Large intestine (tissue), 3 donors: ENCODE measurements at regions not wholly inside any gene's neighbourhood (a gene's known extent, or its start where the extent isn't known, plus 50 kb on each side); places are given as distances from the start of the nearest gene placed in this dataset.
"Not testable (repeated sequence)": the region's sequence is repeated elsewhere in the genome, so short reads cannot be mapped to it uniquely, and the experiment has no call there.

Source experiments
- DNase-seq, 2 donors: peaks; one replicate each; pipeline versions ENCODE4 v3.0.0 to v3.0.0-alpha.2; 2013
- H3K27ac ChIP-seq: one replicate; pipeline ENCODE4 v1.5.1; 2013; ENCODE audit warnings: low read length
- H3K27me3 ChIP-seq: 2 replicates; pipeline ENCODE4 v1.6.1; 2013; ENCODE audit warnings: low read length; ENCODE audit not compliant: control insufficient read depth, insufficient read depth
- H3K36me3 ChIP-seq: 2 replicates; pipeline ENCODE4 v1.6.1; 2013; ENCODE audit warnings: low read length; ENCODE audit not compliant: control insufficient read depth, insufficient read depth
- H3K4me1 ChIP-seq: one replicate; pipeline ENCODE4 v1.6.1; 2013; ENCODE audit warnings: low read length; ENCODE audit not compliant: control insufficient read depth, insufficient read depth
- H3K4me3 ChIP-seq: one replicate; pipeline ENCODE4 v1.5.1; 2013; ENCODE audit warnings: low read length
- H3K9me3 ChIP-seq: one replicate; pipeline ENCODE4 v1.6.1; 2013; ENCODE audit warnings: mild to moderate bottlenecking, low read depth, low read length, moderate library complexity; ENCODE audit not compliant: control insufficient read depth
- WGBS: methylation state at CpG from one replicate; pipeline ENCODE4 v1.1.5; 2013; ENCODE audit warnings: low lambda C conversion rate; ENCODE audit not compliant: insufficient coverage; 5-methylcytosine and 5-hydroxymethylcytosine counted together

DNA sequence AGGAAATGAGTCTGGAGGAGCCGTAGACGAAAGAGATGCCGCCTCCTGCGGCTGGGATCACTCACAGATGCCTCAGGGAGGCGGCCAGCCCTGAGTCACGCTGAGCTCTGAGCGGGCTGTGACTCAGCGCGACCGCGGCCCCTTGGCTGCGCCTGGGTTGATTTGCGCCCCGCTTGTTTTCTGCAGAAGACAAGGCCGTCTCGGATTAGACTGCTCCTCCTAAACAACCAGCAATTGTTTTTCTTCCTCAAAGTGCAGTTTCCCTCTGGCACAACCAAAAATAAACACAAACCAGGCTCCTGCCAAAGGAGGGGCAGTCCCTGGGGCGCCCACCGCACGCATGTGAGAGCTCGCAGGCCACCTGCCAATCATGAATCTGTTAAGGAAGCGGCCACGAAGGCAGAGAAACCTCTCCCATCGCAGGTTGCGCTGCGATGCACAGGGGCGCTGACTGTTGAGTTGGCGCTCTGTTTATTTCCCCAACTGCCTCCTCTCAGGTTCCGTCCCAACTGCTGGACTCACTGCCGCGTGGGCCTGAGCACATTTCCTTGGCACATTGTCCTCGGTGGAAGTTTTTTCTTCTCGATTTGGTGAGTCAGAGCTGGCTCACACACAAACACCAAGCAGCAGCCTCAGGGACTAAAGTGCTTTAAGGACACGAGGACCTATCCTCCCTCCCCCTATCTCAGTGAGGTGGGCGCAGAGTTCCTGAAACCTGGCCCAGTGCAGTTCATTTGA is 85.2 kb upstream of the NDUFV2 start:
- H3K4me3 ChIP-seq = no peak overlapping the region
- no peak overlapping the region for H3K27ac ChIP-seq
- H3K36me3 ChIP-seq = no peaks in the 10 kb centered on the region
- DNase-seq = peak; percentile 31 to 59
- WGBS = 10% methylated on average over 2 of the region's 34 CpGs
- no peaks in the 10 kb centered on the region for H3K9me3 ChIP-seq
- peaks cover 4% of the 10 kb centered on the region for H3K4me1 ChIP-seq
- no peaks in the 10 kb centered on the region for H3K27me3 ChIP-seq

DNA sequence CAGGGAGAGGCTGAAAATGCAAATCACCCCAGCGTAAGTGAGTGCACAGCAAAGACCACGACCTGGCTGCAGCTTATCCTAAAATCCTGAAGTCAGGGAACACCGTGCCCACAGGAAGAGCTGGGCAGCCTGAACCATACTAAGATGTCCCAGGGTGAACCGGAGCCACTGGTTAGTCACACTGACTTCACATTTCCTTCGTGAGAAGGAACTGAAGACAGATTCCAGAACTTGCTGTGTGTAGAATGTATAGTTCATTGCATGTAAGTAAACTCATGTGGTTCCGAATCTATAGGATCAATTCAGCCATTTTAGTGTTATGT is 84.6 kb upstream of the NDUFV2 start:
- no peak overlapping the region for H3K4me3 ChIP-seq
- no peak overlapping the region for H3K27ac ChIP-seq
- peaks cover 4% of the 10 kb centered on the region for H3K4me1 ChIP-seq
- no peaks in the 10 kb centered on the region for H3K36me3 ChIP-seq
- no peaks in the 10 kb centered on the region for H3K9me3 ChIP-seq
- no CpG with 5 or more reads among the region's 6 CpGs for WGBS
- no peak for DNase-seq
- H3K27me3 ChIP-seq = no peaks in the 10 kb centered on the region

DNA sequence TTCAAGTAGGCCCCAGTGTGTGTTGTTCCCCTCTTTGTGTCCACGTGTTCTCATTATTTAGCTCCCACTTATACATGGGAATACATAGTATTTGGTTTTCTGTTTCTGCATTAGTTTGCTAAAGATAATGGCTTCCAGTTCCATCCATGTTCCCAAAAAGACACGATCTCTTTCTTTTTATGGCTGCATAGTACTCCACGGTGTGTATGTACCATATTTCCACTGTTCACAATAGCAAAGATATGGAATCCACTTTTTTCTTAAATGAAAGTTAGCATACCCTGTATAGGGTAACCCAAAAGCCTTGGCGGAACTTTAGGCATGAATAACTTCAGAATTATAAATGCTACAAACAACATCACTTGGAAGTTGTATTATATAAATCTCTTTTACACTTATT is 83.4 kb upstream of the NDUFV2 start:
- Histone ChIP-seq H3K9me3 (no peaks in the 10 kb centered on the region), H3K36me3 (no peaks in the 10 kb centered on the region), H3K4me1 (peaks cover 4% of the 10 kb centered on the region), H3K27ac (no peak overlapping the region), H3K27me3 (no peaks in the 10 kb centered on the region), H3K4me3 (no peak overlapping the region)
- no peak for DNase-seq
- WGBS = 100% methylated on average over 2 of the region's 4 CpGs

DNA sequence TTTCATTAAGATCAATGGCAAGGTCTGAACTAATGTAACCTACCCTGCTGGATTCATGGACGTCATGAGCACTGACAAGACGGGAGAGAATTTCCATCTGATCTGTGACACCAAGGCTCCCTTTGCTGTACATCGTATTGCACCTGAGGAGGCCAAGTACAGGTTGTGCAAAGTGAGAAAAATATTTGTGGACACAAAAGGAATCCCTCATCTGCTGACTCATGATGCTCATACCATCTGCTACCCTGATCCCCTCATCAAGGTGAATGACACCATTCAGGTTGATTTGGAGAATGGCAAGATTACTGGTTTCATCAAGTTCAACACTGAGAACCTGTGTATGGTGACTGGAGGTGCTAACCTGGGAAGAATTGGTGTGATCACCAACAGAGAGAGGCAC is 82.3 kb upstream of the NDUFV2 start:
- Histone ChIP-seq H3K4me1 (peaks cover 4% of the 10 kb centered on the region), H3K36me3 (no peaks in the 10 kb centered on the region), H3K27ac (no peak overlapping the region), H3K27me3 (no peaks in the 10 kb centered on the region), H3K4me3 (no peak overlapping the region), H3K9me3 (no peaks in the 10 kb centered on the region)
- DNase-seq = no peak
- no CpG with 5 or more reads among the region's 3 CpGs for WGBS

DNA sequence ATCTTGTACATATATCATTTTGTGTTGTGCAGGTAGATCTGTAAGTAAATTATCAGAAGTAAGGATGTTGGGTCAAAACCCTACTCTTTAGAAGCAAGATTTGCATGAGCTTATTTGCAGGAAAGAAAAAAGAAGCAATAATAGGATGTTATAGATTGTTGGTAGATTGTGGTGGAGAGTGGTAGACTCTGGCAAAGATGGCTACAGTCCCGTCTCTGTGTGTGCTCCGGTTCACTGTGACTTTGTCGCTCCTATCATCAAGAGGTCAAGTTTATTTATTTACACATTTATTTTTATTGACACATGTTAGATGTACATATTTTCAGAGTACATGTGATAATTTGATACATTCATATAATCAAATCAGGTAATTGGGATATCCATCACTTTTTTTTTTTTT is 81.0 kb upstream of the NDUFV2 start:
- no peak overlapping the region for H3K27ac ChIP-seq
- no peaks in the 10 kb centered on the region for H3K36me3 ChIP-seq
- no peaks in the 10 kb centered on the region for H3K9me3 ChIP-seq
- peaks cover 4% of the 10 kb centered on the region for H3K4me1 ChIP-seq
- WGBS = 100% methylated on average over 3 of the region's 3 CpGs
- H3K4me3 ChIP-seq = no peak overlapping the region
- H3K27me3 ChIP-seq = no peaks in the 10 kb centered on the region
- DNase-seq = no peak

DNA sequence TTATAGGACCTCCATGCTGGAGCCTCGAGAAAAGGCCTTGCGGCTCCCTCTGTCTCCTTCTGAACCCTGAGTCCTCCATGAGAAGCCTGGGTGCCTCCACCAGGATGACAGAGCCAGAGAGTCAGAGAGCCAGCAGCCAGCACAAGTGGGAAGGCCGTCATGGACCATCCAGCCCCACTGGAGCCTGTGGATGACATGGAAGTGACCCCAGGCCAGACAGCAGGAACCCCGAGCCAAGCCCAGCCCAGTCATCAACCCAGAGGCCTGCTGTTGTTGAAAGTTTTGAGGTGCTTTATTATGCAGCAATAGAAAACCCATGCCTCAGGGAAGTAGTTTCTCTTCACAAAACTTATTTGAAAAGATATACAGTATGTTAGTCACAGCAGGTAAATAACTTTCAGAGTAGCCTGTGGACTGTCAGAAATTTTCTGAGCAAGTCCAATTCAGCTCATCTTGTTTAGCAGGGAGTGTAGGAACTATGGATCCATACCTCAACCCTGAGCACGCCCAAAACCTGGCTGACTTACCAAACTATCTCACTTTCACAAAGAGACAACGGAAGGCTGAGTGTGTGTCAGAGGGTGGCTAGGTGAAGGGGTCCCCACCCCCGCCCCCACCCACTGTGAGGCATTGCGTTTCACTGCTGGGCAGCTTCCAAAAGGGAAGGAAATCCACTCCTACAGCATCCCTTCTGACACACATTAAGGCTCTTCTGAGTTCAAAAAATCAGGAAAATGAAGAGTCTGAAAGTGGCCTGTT is 79.9 kb upstream of the NDUFV2 start:
- H3K27ac ChIP-seq = no peak overlapping the region
- no peaks in the 10 kb centered on the region for H3K4me1 ChIP-seq
- no CpG with 5 or more reads among the region's 8 CpGs for WGBS
- no peaks in the 10 kb centered on the region for H3K36me3 ChIP-seq
- H3K9me3 ChIP-seq = no peaks in the 10 kb centered on the region
- no peak for DNase-seq
- H3K27me3 ChIP-seq = no peaks in the 10 kb centered on the region
- no peak overlapping the region for H3K4me3 ChIP-seq

DNA sequence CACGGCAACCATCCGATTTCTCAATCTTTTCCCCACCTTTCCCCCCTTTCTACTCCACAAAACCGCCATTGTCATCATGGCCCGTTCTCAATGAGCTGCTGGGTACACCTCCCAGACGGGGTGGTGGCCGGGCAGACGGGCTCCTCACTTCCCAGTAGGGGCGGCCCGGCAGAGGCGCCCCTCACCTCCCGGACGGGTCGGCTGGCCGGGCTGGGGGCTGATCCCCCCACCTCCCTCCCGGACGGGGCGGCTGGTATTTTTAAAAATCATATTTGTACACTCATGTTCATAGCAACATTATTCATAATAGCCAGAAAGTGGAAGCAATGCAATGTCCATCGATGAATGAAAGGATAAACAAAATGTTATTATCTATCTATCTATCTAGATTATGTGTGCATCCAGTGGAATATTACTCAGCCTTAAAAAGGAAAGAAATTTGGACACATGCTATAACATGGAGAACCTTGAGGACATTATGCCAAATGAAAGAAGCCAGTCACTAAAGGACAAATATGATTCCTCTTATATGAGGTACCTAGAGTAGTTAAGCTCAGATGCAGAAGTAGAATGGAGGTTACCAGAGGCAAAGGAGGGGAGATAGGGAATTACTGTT is 78.4 kb upstream of the NDUFV2 start:
- H3K9me3 ChIP-seq, H3K4me1 ChIP-seq, H3K27me3 ChIP-seq, H3K27ac ChIP-seq, DNase-seq, H3K36me3 ChIP-seq, H3K4me3 ChIP-seq: not testable (repeated sequence)
- no CpG with 5 or more reads among the region's 18 CpGs for WGBS

DNA sequence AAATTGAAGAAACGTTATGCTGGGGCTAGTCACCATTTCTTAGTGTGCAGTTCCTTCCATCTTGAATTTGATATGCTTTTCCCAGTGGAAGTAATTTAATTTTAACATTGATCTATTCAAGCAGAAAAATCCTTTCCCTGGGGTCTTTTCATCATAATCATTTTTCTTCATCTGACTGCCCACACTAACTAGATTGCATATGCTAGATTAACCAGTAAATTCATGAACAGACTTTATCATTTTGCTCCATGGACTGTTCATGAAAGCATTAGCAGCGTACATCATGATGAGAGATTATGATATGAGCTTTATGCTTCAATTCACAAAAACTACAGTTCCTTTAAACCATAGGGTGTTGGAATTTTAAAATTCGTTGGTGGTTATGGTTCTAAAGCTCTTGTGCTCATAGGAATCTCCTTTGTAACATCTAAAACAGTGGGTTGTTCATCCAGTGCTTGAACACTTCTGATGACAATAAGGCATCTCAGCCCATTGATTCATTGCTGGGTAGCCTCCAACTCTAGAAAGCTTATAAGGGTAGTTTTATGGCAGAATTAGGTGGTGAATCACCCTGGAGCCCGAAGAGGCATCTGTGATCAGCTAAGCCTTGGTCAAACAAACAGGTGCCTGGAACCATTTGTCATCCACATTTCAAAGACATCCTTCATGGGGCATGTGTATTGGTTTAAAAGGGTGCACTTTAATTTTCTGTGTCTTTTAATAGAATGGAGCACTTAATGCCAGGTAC is 77.2 kb upstream of the NDUFV2 start:
- Histone ChIP-seq H3K9me3 (no peaks in the 10 kb centered on the region), H3K4me1 (no peaks in the 10 kb centered on the region), H3K27me3 (no peaks in the 10 kb centered on the region), H3K4me3 (no peak overlapping the region), H3K27ac (no peak overlapping the region), H3K36me3 (no peaks in the 10 kb centered on the region)
- no peak for DNase-seq
- 33% methylated on average over 1 of the region's 4 CpGs for WGBS

DNA sequence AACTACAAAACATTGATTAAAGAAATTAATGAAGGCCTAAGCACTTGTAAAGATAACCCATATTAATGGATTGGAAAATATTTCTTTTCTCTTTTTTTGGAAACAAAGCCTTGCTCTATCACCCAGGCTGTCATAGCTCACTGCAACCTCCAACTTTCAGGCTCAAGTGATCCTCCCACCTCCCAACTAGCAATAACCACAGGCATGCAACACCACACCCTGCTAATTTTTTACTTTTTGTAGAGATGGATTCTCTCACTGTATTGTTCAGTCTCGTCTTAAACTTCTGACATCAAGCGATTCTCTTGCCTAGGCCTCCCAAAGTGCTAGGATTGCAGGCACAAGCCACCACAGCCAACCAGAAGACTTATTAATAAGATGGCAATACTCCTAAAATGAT is 73.4 kb upstream of the NDUFV2 start:
- H3K9me3 ChIP-seq = peaks cover 2% of the 10 kb centered on the region
- WGBS = 100% methylated on average over 1 of the region's 2 CpGs

DNA sequence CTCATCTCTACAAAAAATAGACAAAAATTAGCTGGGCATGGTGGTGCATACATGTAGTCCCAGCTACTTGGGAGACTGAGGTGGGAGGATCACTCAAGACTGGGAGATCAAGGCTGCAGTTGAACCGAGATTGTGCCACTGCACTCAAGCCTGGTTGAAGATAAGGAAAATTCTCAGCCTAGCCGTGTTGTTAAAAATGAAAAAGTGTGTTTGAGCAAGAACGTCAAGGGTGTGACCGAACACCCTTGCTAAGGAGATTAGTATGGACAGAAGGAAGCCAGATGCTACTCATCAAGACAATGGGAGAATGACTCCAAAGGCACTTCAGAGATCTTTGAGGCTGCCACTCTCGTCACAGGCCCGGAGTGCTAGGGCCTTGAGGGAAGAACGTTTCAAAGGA is 70.0 kb upstream of the NDUFV2 start:
- peaks cover 2% of the 10 kb centered on the region for H3K9me3 ChIP-seq
- no peak overlapping the region for H3K4me3 ChIP-seq
- H3K27me3 ChIP-seq = no peaks in the 10 kb centered on the region
- H3K27ac ChIP-seq = no peak overlapping the region
- no peaks in the 10 kb centered on the region for H3K36me3 ChIP-seq
- no peaks in the 10 kb centered on the region for H3K4me1 ChIP-seq
- DNase-seq = no peak
- WGBS = no CpG with 5 or more reads among the region's 7 CpGs

More for the DNA sequence above, 73.4 kb upstream of the NDUFV2 start:
- no peak overlapping the region for H3K27ac ChIP-seq
- no peaks in the 10 kb centered on the region for H3K27me3 ChIP-seq
- H3K36me3 ChIP-seq = no peaks in the 10 kb centered on the region
- no peaks in the 10 kb centered on the region for H3K4me1 ChIP-seq
- H3K4me3 ChIP-seq = no peak overlapping the region
- no peak for DNase-seq
